Sciatic nerve (tissue), 2 donors: ENCODE measurements at regions not wholly inside any gene's neighbourhood (a gene's known extent, or its start where the extent isn't known, plus 50 kb on each side); places are given as distances from the start of the nearest gene placed in this dataset.
"Not testable (repeated sequence)": the region's sequence is repeated elsewhere in the genome, so short reads cannot be mapped to it uniquely, and the experiment has no call there.

Experiments used
- ATAC-seq: fragments of 200-7000 bp; cut with Tn5 transposase; one replicate; pipeline ENCODE4 v1.9.1; 2020; ENCODE audit warnings: mild to moderate bottlenecking, moderate library complexity
- DNase-seq: peaks from one replicate; pipeline ENCODE4 v3.0.0-alpha.2; 2020; ENCODE audit warnings: low spot score
- intact Hi-C: fragments of 100-400 bp; cut with DNase I; formaldehyde crosslinking; loops from one replicate; pipeline ENCODE4 v1.14.2; 2022
- donor health status: DM: no; HTN: no; CAD: no.
- donor health status: DM: no; HTN: no; CAD: no.

- intact Hi-C loops, result no loop called here
- ATAC-seq (no peak), DNase-seq (no peak)
These were observed 53.5 kb downstream of the TEX51 start for GRCh38 chr2:126952216-126952615.

GRCh38 chr2:126953483-126953882, 54.8 kb downstream of the TEX51 start:
- no peak for ATAC-seq
- DNase-seq, result no peak
- intact Hi-C loops, result no loop called here

- intact Hi-C loops, result no loop called here
- ATAC-seq, result no peak
These were observed 56.1 kb downstream of the TEX51 start for GRCh38 chr2:126954831-126955230.

GRCh38 chr2:126956773-126957172, 58.1 kb downstream of the TEX51 start:
- ATAC-seq, DNase-seq, intact Hi-C loops: not testable (repeated sequence)

More at GRCh38 chr2:126954831-126955230, 56.1 kb downstream of the TEX51 start:
- DNase-seq, result no peak

GRCh38 chr2:126963390-126963789, 64.7 kb downstream of the TEX51 start:
- ATAC-seq (no peak), DNase-seq (no peak)
- intact Hi-C loops, result no loop called here

- intact Hi-C loops, result no loop called here
- ATAC-seq, result no peak
These were observed 67.9 kb downstream of the TEX51 start for GRCh38 chr2:126966601-126967000.

GRCh38 chr2:126970583-126970982, 71.9 kb downstream of the TEX51 start:
- intact Hi-C loops, result no loop called here
- ATAC-seq (no peak), DNase-seq (no peak)

More at GRCh38 chr2:126966601-126967000, 67.9 kb downstream of the TEX51 start:
- no peak for DNase-seq

- intact Hi-C loops, result no loop called here
- no peak for ATAC-seq
These were observed 72.4 kb downstream of the TEX51 start for GRCh38 chr2:126971162-126971480.

GRCh38 chr2:126971481-126972278, 73.0 kb downstream of the TEX51 start:
- intact Hi-C loops, result no loop called here
- peak; percentile 91 for ATAC-seq
- peak; percentile 85 for DNase-seq

More at GRCh38 chr2:126971162-126971480, 72.4 kb downstream of the TEX51 start:
- DNase-seq, result no peak

GRCh38 chr2:126972279-126972626, 73.6 kb downstream of the TEX51 start:
- ATAC-seq (peak; percentile 3), DNase-seq (no peak)
- intact Hi-C loops, result no loop called here

GRCh38 chr2:126973745-126974144, 75.1 kb downstream of the TEX51 start:
- ATAC-seq (no peak), DNase-seq (no peak)
- intact Hi-C loops, result no loop called here

GRCh38 chr2:126975671-126976655, 77.3 kb downstream of the TEX51 start:
- ATAC-seq, result no peak
- intact Hi-C loops, result no loop called here

GRCh38 chr2:126976721-126977328, 78.1 kb downstream of the TEX51 start:
- no peak for DNase-seq
- intact Hi-C loops, result no loop called here
- no peak for ATAC-seq

More at GRCh38 chr2:126975671-126976655, 77.3 kb downstream of the TEX51 start:
- DNase-seq, result no peak

GRCh38 chr2:126978333-126978732, 79.6 kb downstream of the TEX51 start:
- intact Hi-C loops, result no loop called here
- no peak for ATAC-seq
- no peak for DNase-seq

GRCh38 chr2:126979039-126980003, 80.6 kb downstream of the TEX51 start:
- DNase-seq, result no peak
- peak; percentile 73 for ATAC-seq
- intact Hi-C loops, result no loop called here

GRCh38 chr2:126981476-126981875, 82.8 kb downstream of the TEX51 start:
- ATAC-seq, result no peak
- intact Hi-C loops, result no loop called here
- no peak for DNase-seq

GRCh38 chr2:126982935-126983334, 84.2 kb downstream of the TEX51 start:
- no peak for ATAC-seq
- intact Hi-C loops, result no loop called here
- no peak for DNase-seq

- no peak for ATAC-seq
- DNase-seq, result no peak
- intact Hi-C loops, result no loop called here
These were observed 88.0 kb downstream of the TEX51 start for GRCh38 chr2:126986631-126987187.
